ENCODE measurements at regions not wholly inside any gene's neighbourhood (a gene's known extent, or its start where the extent isn't known, plus 50 kb on each side); places are given as distances from the start of the nearest gene placed in this dataset.
"Not testable (repeated sequence)": the region's sequence is repeated elsewhere in the genome, so short reads cannot be mapped to it uniquely, and the experiment has no call there.

- not testable (repeated sequence) for H3K27ac ChIP-seq (ENCODE audit: insufficient read length, low read depth, low read length)
Measured at GRCh38 chr21:7942219-7942618, 2579.2 kb upstream of the TPTE start.

GRCh38 chr21:7943534-7943933, 2577.8 kb upstream of the TPTE start:
- not testable (repeated sequence) for H3K79me1 ChIP-seq (ENCODE audit: insufficient read depth, low read depth, low read length, poor library complexity, severe bottlenecking); H2BK12ac ChIP-seq (ENCODE audit: insufficient read length, low read depth, low read length); H2BK20ac ChIP-seq (ENCODE audit: low read depth, low read length, poor library complexity, severe bottlenecking); H3K23me2 ChIP-seq (ENCODE audit: insufficient read length, low read depth, low read length, poor library complexity, severe bottlenecking); H3K23ac ChIP-seq (ENCODE audit: insufficient read length, low read depth, low read length); H3T11ph ChIP-seq (ENCODE audit: low read length); H3K18ac ChIP-seq (ENCODE audit: insufficient read length, low read depth, low read length); H3K9ac ChIP-seq (ENCODE audit: extremely low read depth, insufficient read length, low read length); H3K4me2 ChIP-seq (ENCODE audit: insufficient read depth, insufficient read length, low read length); H3K9me3 Mint-ChIP-seq; H3K4me3 Mint-ChIP-seq; H3K27me3 ChIP-seq (ENCODE audit: insufficient read depth, low read length); H4K91ac ChIP-seq (ENCODE audit: insufficient read length, low read depth, low read length); H3K4ac ChIP-seq (ENCODE audit: low read depth, low read length); H4K5ac ChIP-seq (ENCODE audit: insufficient read length, low read depth, low read length); H3K14ac ChIP-seq (ENCODE audit: insufficient read depth, low read length); H3K9me3 ChIP-seq (ENCODE audit: control insufficient read depth, low read depth, low read length); H2BK5ac ChIP-seq (ENCODE audit: insufficient read length, low read length); H4K20me1 ChIP-seq (ENCODE audit: control insufficient read depth, insufficient read depth, insufficient read length); H3K4me1 ChIP-seq (ENCODE audit: insufficient read depth, low read length); H2BK15ac ChIP-seq (ENCODE audit: low read depth, low read length); H3K27ac ChIP-seq (ENCODE audit: insufficient read length, low read depth, low read length); H3K79me2 ChIP-seq (ENCODE audit: insufficient read depth, low read length); H2AK5ac ChIP-seq (ENCODE audit: insufficient read length, low read length); H3K4me1 Mint-ChIP-seq; H3K56ac ChIP-seq (ENCODE audit: insufficient read length, low read depth, low read length); H2BK120ac ChIP-seq (ENCODE audit: low read depth, low read length, poor library complexity, severe bottlenecking); H3K27ac Mint-ChIP-seq; DNase-seq; H4K8ac ChIP-seq (replicated peaks; ENCODE audit: insufficient read length, low read depth, low read length); H2AFZ ChIP-seq (ENCODE audit: low read length)
- 100% methylated on average over 5 of the region's 8 CpGs for WGBS (ENCODE audit: extremely low coverage, insufficient read length, low lambda C conversion rate)
- Mint-ChIP-seq H3K36me3 (ENCODE audit: insufficient read depth in 1 of 3, low read depth in 3 of 3) (peaks cover 99 to 100% (median 100%) of the 10 kb centered on the region in 3 experiments; a peak in 6 of 7 replicates), H3K27me3 (ENCODE audit: low read depth) (peaks cover 47% of the 10 kb centered on the region)

More at GRCh38 chr21:7942219-7942618, 2579.2 kb upstream of the TPTE start:
- not testable (repeated sequence) for H4K5ac ChIP-seq (ENCODE audit: insufficient read length, low read depth, low read length); H3K79me1 ChIP-seq (ENCODE audit: insufficient read depth, low read depth, low read length, poor library complexity, severe bottlenecking); H3K56ac ChIP-seq (ENCODE audit: insufficient read length, low read depth, low read length); H3K4me1 Mint-ChIP-seq; H4K20me1 ChIP-seq (ENCODE audit: control insufficient read depth, insufficient read depth, insufficient read length); H3K27ac Mint-ChIP-seq; H4K8ac ChIP-seq (replicated peaks; ENCODE audit: insufficient read length, low read depth, low read length); H3K27me3 ChIP-seq (ENCODE audit: insufficient read depth, low read length); H3K79me2 ChIP-seq (ENCODE audit: insufficient read depth, low read length); H3K14ac ChIP-seq (ENCODE audit: insufficient read depth, low read length); H2BK15ac ChIP-seq (ENCODE audit: low read depth, low read length); H4K91ac ChIP-seq (ENCODE audit: insufficient read length, low read depth, low read length); H2AK5ac ChIP-seq (ENCODE audit: insufficient read length, low read length); H2BK120ac ChIP-seq (ENCODE audit: low read depth, low read length, poor library complexity, severe bottlenecking); H3K18ac ChIP-seq (ENCODE audit: insufficient read length, low read depth, low read length); H3K4me2 ChIP-seq (ENCODE audit: insufficient read depth, insufficient read length, low read length); H3K23ac ChIP-seq (ENCODE audit: insufficient read length, low read depth, low read length); H2AFZ ChIP-seq (ENCODE audit: low read length); H3K9me3 ChIP-seq (ENCODE audit: control insufficient read depth, low read depth, low read length); H3K4me3 Mint-ChIP-seq; H3K9me3 Mint-ChIP-seq; H2BK12ac ChIP-seq (ENCODE audit: insufficient read length, low read depth, low read length); H3K9ac ChIP-seq (ENCODE audit: extremely low read depth, insufficient read length, low read length); H3K23me2 ChIP-seq (ENCODE audit: insufficient read length, low read depth, low read length, poor library complexity, severe bottlenecking); H2BK5ac ChIP-seq (ENCODE audit: insufficient read length, low read length); H2BK20ac ChIP-seq (ENCODE audit: low read depth, low read length, poor library complexity, severe bottlenecking); DNase-seq; H3K4ac ChIP-seq (ENCODE audit: low read depth, low read length); H3T11ph ChIP-seq (ENCODE audit: low read length); H3K4me1 ChIP-seq (ENCODE audit: insufficient read depth, low read length)
- H3K27me3 Mint-ChIP-seq (ENCODE audit: low read depth) = peaks cover 46% of the 10 kb centered on the region
- peaks cover 97 to 100% (median 98%) of the 10 kb centered on the region in 3 experiments; a peak in 6 of 7 replicates for H3K36me3 Mint-ChIP-seq (ENCODE audit: insufficient read depth in 1 of 3, low read depth in 3 of 3)
- 100% methylated on average over 13 of the region's 15 CpGs for WGBS (ENCODE audit: extremely low coverage, insufficient read length, low lambda C conversion rate)

Data from H9 (cell line).